RWPE1 (cell line): ENCODE measurements at regions not wholly inside any gene's neighbourhood (a gene's known extent, or its start where the extent isn't known, plus 50 kb on each side); places are given as distances from the start of the nearest gene placed in this dataset.

Source experiments
- CTCF ChIA-PET: fragments of 350-600 bp; sonication (Branson Sonifier 250); formaldehyde crosslinking; extraction: SDS; loops from one replicate; lab custom pipeline; 2021; lab: Yijun Ruan, JAX
- POLR2A ChIA-PET: fragments of 400-600 bp; formaldehyde crosslinking; extraction: SDS; loops from one replicate; lab custom pipeline; 2020; ENCODE audit warnings: antibody characterized with exemption; ENCODE audit not compliant: low non-redundant PET; lab: Yijun Ruan, JAX
- DNase-seq: peaks from one replicate; pipeline ENCODE4 v3.0.0; 2012; ENCODE audit warnings: low spot score
- H3K27ac ChIP-seq: fragments of 450-650 bp; 2 replicates; pipeline ENCODE4 v1.5.1; 2017
- TF ChIP-seq, protein P1 (sequence below): fragments of 450-650 bp; conservative IDR thresholded peaks from 2 replicates; pipeline ENCODE4 v1.5.1; 2017; ENCODE audit warnings: low read depth, mild to moderate bottlenecking

DNA sequence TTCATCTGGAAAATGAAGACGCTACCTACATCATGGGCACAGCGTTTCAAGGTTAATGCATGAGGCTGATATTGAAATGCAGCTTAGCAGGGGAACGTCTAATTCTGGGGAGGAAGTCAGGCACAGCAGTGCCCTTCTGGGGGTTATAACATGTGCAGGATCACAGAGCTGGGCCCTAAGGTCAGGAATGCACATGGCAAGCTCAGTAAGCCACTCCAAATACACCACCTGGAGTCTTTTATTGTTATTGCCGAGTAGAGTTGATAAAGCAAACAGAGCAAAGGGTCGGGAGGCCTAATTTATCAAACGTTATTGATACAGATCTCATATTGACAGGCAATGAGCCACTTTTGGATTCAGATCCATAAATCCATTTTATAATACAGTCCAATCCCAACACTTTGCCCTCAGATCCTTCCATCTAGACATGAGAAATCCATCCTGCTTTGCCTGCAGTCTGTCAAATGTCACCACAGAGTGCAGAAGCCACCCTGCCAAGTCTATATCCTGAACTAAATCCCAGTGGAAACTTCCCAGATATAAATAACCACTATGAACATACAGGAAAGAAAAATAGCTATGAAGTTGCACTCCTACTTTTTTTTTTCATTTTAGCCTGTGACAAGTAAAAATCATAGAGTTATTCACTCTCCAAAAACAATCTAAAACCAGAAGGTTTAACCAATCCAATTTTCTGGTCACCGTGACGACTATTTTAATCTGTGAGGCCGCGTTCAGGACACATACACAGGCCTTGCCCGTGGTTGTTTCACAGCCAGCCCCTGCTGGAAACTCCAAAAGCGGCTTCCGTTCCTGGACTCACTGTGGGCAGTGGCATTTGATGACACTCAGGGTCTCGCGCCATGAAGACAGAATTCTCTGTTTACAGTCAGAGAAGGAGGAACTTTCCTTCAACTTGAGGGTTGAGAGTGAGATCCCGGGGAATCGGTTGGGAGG is 335.4 kb downstream of the DHX15 start:
- TF ChIP-seq, protein P1, sequence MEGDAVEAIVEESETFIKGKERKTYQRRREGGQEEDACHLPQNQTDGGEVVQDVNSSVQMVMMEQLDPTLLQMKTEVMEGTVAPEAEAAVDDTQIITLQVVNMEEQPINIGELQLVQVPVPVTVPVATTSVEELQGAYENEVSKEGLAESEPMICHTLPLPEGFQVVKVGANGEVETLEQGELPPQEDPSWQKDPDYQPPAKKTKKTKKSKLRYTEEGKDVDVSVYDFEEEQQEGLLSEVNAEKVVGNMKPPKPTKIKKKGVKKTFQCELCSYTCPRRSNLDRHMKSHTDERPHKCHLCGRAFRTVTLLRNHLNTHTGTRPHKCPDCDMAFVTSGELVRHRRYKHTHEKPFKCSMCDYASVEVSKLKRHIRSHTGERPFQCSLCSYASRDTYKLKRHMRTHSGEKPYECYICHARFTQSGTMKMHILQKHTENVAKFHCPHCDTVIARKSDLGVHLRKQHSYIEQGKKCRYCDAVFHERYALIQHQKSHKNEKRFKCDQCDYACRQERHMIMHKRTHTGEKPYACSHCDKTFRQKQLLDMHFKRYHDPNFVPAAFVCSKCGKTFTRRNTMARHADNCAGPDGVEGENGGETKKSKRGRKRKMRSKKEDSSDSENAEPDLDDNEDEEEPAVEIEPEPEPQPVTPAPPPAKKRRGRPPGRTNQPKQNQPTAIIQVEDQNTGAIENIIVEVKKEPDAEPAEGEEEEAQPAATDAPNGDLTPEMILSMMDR: no peak
- ChIA-PET POLR2A (no interaction called here), CTCF (interaction anchor here (0.5 to 0.7 kb wide), 3 partner anchors 18 to 73 kb away, joined by 3 to 6 read pairs (median 3); no protein-coding TSS in a partner anchor)
- no peak overlapping the region for H3K27ac ChIP-seq
- no peak for DNase-seq

DNA sequence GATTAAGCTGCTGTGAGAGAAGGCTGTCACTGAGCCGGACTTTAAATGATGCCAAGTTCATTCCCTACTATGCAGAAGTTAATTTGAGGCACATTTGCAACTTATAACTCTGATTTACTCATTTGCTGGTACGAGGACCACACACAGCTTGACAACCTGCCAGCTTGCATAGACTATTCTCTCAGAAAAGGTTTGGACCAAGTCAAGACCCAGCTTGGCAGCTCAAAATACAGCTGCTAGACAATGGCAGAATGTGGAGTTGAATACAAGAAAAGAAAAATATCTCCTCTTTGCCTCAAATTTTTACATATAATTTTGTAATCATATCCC is 338.9 kb downstream of the DHX15 start:
- no peak for DNase-seq

GRCh38 chr4:24244663-24245490 is 339.5 kb downstream of the DHX15 start:
- POLR2A ChIA-PET: no interaction called here
- DNase-seq: no peak
- TF ChIP-seq, protein P1: no peak
- CTCF ChIA-PET: interaction anchor here (0.5 kb wide), 1 partner anchor 1648 kb away, joined by 3 read pairs; no protein-coding TSS in a partner anchor
- no peak overlapping the region for H3K27ac ChIP-seq

More for the DNA sequence above, 338.9 kb downstream of the DHX15 start:
- CTCF ChIA-PET: no interaction called here
- TF ChIP-seq, protein P1: no peak
- H3K27ac ChIP-seq: no peak overlapping the region
- POLR2A ChIA-PET: no interaction called here

GRCh38 chr4:24243641-24244040 is 340.7 kb downstream of the DHX15 start:
- H3K27ac ChIP-seq: no peak overlapping the region
- CTCF ChIA-PET: no interaction called here
- POLR2A ChIA-PET: no interaction called here
- DNase-seq: no peak
- TF ChIP-seq, protein P1: no peak

DNA sequence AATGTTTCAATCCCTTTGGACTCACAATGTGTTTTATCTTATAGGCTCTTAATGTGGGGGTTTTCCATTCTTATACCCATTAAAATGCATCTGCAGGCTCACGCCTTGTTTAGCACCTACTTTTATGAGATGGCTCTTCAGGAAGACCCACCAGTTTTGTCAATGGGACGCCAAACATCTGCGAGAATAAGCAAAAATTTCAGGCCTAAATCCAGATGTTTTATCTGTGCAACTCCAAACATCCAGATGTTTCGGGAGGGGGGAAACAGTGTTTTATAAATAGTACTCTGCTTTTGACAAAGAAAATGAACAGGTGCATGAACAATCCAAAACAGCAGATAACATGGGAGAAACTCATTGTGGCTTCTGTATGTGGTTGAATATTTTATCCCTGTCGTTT is 342.8 kb downstream of the DHX15 start:
- DNase-seq: no peak
- ChIA-PET POLR2A (no interaction called here), CTCF (no interaction called here)
- no peak overlapping the region for H3K27ac ChIP-seq
- TF ChIP-seq, protein P1: no peak

DNA sequence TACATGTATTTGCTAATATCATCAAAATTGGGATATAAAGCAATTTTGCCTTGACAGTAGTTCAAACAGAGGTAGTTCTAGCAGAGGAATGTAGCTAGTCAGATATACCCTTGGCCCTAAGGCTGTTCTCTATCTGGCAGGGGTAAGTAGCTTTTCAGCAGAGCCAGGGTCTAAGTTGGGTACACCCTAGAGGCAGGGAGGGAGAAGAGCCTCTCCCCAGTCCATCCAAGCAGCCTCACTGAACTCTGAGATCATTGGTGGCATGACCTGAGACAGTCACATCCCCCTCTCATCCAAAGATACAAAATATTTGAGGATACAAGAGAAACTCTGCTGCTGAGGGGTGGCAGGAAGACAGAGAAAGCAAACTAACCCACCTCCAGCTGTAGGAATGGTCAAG is 343.7 kb downstream of the DHX15 start:
- POLR2A ChIA-PET: no interaction called here
- no peak for DNase-seq
- CTCF ChIA-PET: no interaction called here
- TF ChIP-seq, protein P1: no peak
- H3K27ac ChIP-seq: no peak overlapping the region
